ENCODE measurements at regions not wholly inside any gene's neighbourhood (a gene's known extent, or its start where the extent isn't known, plus 50 kb on each side); places are given as distances from the start of the nearest gene placed in this dataset.

- no peak for DNase-seq (ENCODE audit: low read depth)
- H3K4me3 ChIP-seq (ENCODE audit: control insufficient read depth, low read depth, low read length), result no peak overlapping the region
- TF ChIP-seq, protein P1, sequence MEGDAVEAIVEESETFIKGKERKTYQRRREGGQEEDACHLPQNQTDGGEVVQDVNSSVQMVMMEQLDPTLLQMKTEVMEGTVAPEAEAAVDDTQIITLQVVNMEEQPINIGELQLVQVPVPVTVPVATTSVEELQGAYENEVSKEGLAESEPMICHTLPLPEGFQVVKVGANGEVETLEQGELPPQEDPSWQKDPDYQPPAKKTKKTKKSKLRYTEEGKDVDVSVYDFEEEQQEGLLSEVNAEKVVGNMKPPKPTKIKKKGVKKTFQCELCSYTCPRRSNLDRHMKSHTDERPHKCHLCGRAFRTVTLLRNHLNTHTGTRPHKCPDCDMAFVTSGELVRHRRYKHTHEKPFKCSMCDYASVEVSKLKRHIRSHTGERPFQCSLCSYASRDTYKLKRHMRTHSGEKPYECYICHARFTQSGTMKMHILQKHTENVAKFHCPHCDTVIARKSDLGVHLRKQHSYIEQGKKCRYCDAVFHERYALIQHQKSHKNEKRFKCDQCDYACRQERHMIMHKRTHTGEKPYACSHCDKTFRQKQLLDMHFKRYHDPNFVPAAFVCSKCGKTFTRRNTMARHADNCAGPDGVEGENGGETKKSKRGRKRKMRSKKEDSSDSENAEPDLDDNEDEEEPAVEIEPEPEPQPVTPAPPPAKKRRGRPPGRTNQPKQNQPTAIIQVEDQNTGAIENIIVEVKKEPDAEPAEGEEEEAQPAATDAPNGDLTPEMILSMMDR (conservative IDR thresholded peaks at IDR 0.05; ENCODE audit: control insufficient read depth, insufficient read depth, low read depth, low read length), result no peak
Observed at GRCh38 chr3:10619989-10620832, 114.8 kb upstream of the ATP2B2 start.

DNA sequence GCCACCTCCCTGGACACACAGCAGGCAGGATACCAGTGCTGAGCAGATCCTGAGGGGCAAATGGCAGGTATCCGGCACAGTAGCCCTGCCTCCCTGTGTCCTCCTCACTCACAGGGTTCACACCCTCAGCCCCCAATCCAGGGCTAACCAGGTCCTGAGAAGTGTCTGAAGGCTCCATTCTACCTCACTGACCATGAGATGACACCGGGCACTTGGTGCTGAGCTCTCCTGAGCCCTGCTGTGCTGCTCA is 115.4 kb upstream of the ATP2B2 start:
- H3K4me3 ChIP-seq (ENCODE audit: control insufficient read depth, low read depth, low read length), result no peak overlapping the region
- no peak for DNase-seq (ENCODE audit: low read depth)
- TF ChIP-seq, protein P1 (conservative IDR thresholded peaks at IDR 0.05; ENCODE audit: control insufficient read depth, insufficient read depth, low read depth, low read length), result no peak

DNA sequence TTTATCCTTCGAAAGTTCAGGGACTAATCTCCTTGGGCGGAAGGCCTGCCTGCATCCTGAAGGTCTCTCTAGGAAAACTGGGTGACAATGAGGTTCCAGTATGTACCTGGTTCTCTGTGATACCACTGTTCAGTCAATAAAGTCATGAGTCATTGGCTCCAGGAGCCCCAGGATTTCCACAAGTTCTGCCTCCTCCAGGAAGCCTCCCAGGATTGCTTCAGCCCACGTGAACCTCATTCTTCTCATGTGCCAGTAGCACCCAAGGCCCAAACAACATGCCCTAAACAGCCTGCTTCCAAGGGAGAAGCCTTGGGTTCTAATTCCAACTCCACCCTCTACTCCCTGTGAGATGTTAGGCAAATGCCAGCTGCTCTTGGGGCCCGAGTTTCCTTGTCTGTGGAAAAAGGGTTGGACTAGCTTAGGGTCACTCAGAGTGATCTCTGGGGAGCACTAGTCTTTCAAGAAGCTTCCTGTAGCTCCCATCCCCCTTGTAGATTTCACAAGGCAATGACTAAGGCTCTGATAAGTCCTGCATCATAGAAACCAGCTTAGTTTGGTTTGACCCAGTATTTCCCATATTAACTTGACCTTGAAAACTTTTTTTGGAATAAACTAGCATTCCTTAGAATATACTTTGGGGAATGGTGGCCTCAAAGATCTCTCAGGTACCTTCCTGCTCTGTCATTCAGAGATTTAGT is 118.3 kb upstream of the ATP2B2 start:
- DNase-seq (ENCODE audit: low read depth), result no peak
- H3K4me3 ChIP-seq (ENCODE audit: control insufficient read depth, low read depth, low read length), result no peak overlapping the region

DNA sequence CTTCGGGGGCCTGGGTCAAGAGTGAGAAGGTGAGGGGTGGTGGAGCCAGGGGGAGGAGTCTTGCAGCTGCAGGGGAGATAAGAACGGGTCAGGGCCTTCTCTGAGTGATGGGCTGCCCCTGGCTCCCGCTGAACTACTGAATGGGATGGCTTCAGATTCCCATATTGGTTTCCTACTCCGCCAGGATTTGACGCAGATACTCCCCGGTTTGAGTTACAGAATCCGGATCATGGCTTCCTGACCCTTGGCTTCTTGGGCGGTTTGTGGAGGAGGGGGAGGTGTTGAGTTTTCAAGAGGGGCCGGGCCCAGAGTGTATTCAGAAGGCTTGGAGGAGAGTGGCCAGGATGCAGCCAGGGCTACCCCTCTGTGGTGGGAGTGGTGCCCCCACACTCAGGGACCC is 119.9 kb upstream of the ATP2B2 start:
- DNase-seq (ENCODE audit: low read depth), result no peak
- H3K4me3 ChIP-seq (ENCODE audit: control insufficient read depth, low read depth, low read length), result no peak overlapping the region
- TF ChIP-seq, protein P1 (conservative IDR thresholded peaks at IDR 0.05; ENCODE audit: control insufficient read depth, insufficient read depth, low read depth, low read length), result no peak

More for the DNA sequence above, 118.3 kb upstream of the ATP2B2 start:
- TF ChIP-seq, protein P1 (conservative IDR thresholded peaks at IDR 0.05; ENCODE audit: control insufficient read depth, insufficient read depth, low read depth, low read length), result no peak

GRCh38 chr3:10627884-10628572 is 122.6 kb upstream of the ATP2B2 start:
- no peak overlapping the region for H3K4me3 ChIP-seq (ENCODE audit: control insufficient read depth, low read depth, low read length)
- DNase-seq (ENCODE audit: low read depth), result no peak
- TF ChIP-seq, protein P1 (conservative IDR thresholded peaks at IDR 0.05; ENCODE audit: control insufficient read depth, insufficient read depth, low read depth, low read length), result no peak

DNA sequence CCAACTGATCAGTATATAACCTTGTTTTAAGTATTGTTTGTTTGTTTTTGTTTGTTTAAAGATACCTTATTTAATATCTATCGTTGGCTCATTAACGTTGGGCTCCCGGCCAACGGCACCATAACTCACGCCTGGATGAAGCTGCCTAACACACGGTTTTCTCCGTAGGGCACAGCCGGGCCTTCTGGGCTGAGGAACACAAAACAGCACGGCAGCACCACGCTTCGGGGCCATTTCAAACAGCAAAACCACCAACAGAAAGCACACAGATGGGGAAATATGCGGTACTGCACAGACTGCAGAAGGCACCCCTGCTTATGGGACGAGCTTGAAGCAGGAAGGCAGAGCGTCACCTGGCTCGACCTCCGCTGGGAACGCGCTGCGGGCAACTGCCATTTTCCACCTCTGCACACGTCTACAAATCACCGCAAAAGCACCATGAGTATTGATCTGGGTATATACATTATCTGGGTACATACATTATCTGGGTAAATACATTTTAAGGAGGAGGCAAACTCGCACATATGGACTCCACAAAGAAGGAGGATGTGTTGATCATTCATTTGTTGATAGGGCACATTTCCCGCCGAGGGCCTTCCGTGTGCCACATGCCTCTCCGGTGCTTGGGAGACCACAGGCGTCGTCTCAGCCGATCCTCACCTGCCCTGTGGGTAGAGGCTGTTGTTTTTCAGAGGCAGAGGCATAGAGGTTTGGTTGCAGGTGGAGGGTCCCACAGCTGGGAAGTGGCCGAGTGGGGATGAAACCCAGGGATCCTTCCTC is 123.7 kb upstream of the ATP2B2 start:
- TF ChIP-seq, protein P1 (conservative IDR thresholded peaks at IDR 0.05; ENCODE audit: control insufficient read depth, insufficient read depth, low read depth, low read length), result no peak
- no peak for DNase-seq (ENCODE audit: low read depth)
- no peak overlapping the region for H3K4me3 ChIP-seq (ENCODE audit: control insufficient read depth, low read depth, low read length)
